ENCODE measurements at regions not wholly inside any gene's neighbourhood (a gene's known extent, or its start where the extent isn't known, plus 50 kb on each side); places are given as distances from the start of the nearest gene placed in this dataset.

- H3K9me2 ChIP-seq (ENCODE audit: low read depth, low read length), result no peaks in the 10 kb centered on the region
- no peak overlapping the region for H3K4me2 ChIP-seq (ENCODE audit: low read length)
- H3K4me3 ChIP-seq (ENCODE audit: low read depth, low read length, poor library complexity, severe bottlenecking), result no peak overlapping the region
- no peaks in the 10 kb centered on the region for H3K4me1 ChIP-seq (ENCODE audit: insufficient read depth, low read length, severe bottlenecking)
- H2AFZ ChIP-seq (ENCODE audit: low read length), result no peak overlapping the region
- no peaks in the 10 kb centered on the region for H3K9me3 ChIP-seq (ENCODE audit: low read length)
- H4K20me1 ChIP-seq (ENCODE audit: insufficient read depth, low read length), result no peaks in the 10 kb centered on the region
- TF ChIP-seq EZH2 (IDR thresholded peaks at IDR 0.05; ENCODE audit: borderline replicate concordance, low read length) (no peak), CTCF (IDR thresholded peaks at IDR 0.05; ENCODE audit: low read length) (no peak)
- H3K79me2 ChIP-seq (ENCODE audit: insufficient read depth, low read length), result no peaks in the 10 kb centered on the region
- no peaks in the 10 kb centered on the region for H3F3A ChIP-seq (ENCODE audit: insufficient read depth, low read length)
- no peaks in the 10 kb centered on the region for H3K27me3 ChIP-seq (ENCODE audit: insufficient read depth, low read length)
- H3K27ac ChIP-seq (ENCODE audit: low read depth, low read length, poor library complexity, severe bottlenecking), result no peak overlapping the region
- no peak overlapping the region for H3K9ac ChIP-seq (ENCODE audit: low read length)
- H3K36me3 ChIP-seq (ENCODE audit: insufficient read depth, low read length), result no peaks in the 10 kb centered on the region
Measured at GRCh38 chr10:29209830-29210229, 79.0 kb upstream of the LYZL1 start.

GRCh38 chr10:29210266-29210868 is 78.5 kb upstream of the LYZL1 start:
- no peak overlapping the region for H3K4me3 ChIP-seq (ENCODE audit: low read depth, low read length, poor library complexity, severe bottlenecking)
- no peaks in the 10 kb centered on the region for H4K20me1 ChIP-seq (ENCODE audit: insufficient read depth, low read length)
- H3K27ac ChIP-seq (ENCODE audit: low read depth, low read length, poor library complexity, severe bottlenecking), result no peak overlapping the region
- no peaks in the 10 kb centered on the region for H3K4me1 ChIP-seq (ENCODE audit: insufficient read depth, low read length, severe bottlenecking)
- H3K9me2 ChIP-seq (ENCODE audit: low read depth, low read length), result no peaks in the 10 kb centered on the region
- no peak overlapping the region for H3K4me2 ChIP-seq (ENCODE audit: low read length)
- no peaks in the 10 kb centered on the region for H3K36me3 ChIP-seq (ENCODE audit: insufficient read depth, low read length)
- H3F3A ChIP-seq (ENCODE audit: insufficient read depth, low read length), result no peaks in the 10 kb centered on the region
- no peak for TF ChIP-seq CTCF (IDR thresholded peaks at IDR 0.05; ENCODE audit: low read length)
- TF ChIP-seq EZH2 (IDR thresholded peaks at IDR 0.05; ENCODE audit: borderline replicate concordance, low read length), result no peak
- no peaks in the 10 kb centered on the region for H3K79me2 ChIP-seq (ENCODE audit: insufficient read depth, low read length)
- H2AFZ ChIP-seq (ENCODE audit: low read length), result no peak overlapping the region
- H3K9ac ChIP-seq (ENCODE audit: low read length), result no peak overlapping the region
- H3K9me3 ChIP-seq (ENCODE audit: low read length), result no peaks in the 10 kb centered on the region
- no peaks in the 10 kb centered on the region for H3K27me3 ChIP-seq (ENCODE audit: insufficient read depth, low read length)

- Histone ChIP-seq H4K20me1 (ENCODE audit: insufficient read depth, low read length) (no peaks in the 10 kb centered on the region), H3K4me2 (ENCODE audit: low read length) (no peak overlapping the region), H3K27ac (ENCODE audit: low read depth, low read length, poor library complexity, severe bottlenecking) (no peak overlapping the region), H3K27me3 (ENCODE audit: insufficient read depth, low read length) (no peaks in the 10 kb centered on the region), H3F3A (ENCODE audit: insufficient read depth, low read length) (no peaks in the 10 kb centered on the region), H3K4me1 (ENCODE audit: insufficient read depth, low read length, severe bottlenecking) (no peaks in the 10 kb centered on the region), H3K79me2 (ENCODE audit: insufficient read depth, low read length) (no peaks in the 10 kb centered on the region), H3K36me3 (ENCODE audit: insufficient read depth, low read length) (no peaks in the 10 kb centered on the region), H3K9me3 (ENCODE audit: low read length) (no peaks in the 10 kb centered on the region), H3K9ac (ENCODE audit: low read length) (no peak overlapping the region), H3K4me3 (ENCODE audit: low read depth, low read length, poor library complexity, severe bottlenecking) (no peak overlapping the region), H3K9me2 (ENCODE audit: low read depth, low read length) (no peaks in the 10 kb centered on the region), H2AFZ (ENCODE audit: low read length) (no peak overlapping the region)
- no peak for TF ChIP-seq CTCF (IDR thresholded peaks at IDR 0.05; ENCODE audit: low read length)
- no peak for TF ChIP-seq EZH2 (IDR thresholded peaks at IDR 0.05; ENCODE audit: borderline replicate concordance, low read length)
Measured at GRCh38 chr10:29212597-29212996, 76.3 kb upstream of the LYZL1 start.

All from OCI-LY1 (cell line).